PFSK-1 (cell line): ENCODE measurements at regions not wholly inside any gene's neighbourhood (a gene's known extent, or its start where the extent isn't known, plus 50 kb on each side); places are given as distances from the start of the nearest gene placed in this dataset.

Experiments
- POLR2AphosphoS5 ChIP-seq: IDR thresholded peaks from 2 replicates; pipeline ENCODE4 v1.6.1; 2012; ENCODE audit warnings: low read depth, mild to moderate bottlenecking, control low read depth, low read length, moderate library complexity
- TF ChIP-seq, protein P1 (sequence below), 2 experiments: IDR thresholded peaks; 2 replicates each; pipeline versions ENCODE4 v1.6.1 to v1.8.0; 2011 to 2012; ENCODE audit warnings: low read depth in 2 of 2, low read length in 2 of 2, control low read depth in 1 of 2, inconsistent platforms in 1 of 2, mild to moderate bottlenecking in 1 of 2, moderate library complexity in 1 of 2; ENCODE audit not compliant: insufficient read depth in 1 of 2

DNA sequence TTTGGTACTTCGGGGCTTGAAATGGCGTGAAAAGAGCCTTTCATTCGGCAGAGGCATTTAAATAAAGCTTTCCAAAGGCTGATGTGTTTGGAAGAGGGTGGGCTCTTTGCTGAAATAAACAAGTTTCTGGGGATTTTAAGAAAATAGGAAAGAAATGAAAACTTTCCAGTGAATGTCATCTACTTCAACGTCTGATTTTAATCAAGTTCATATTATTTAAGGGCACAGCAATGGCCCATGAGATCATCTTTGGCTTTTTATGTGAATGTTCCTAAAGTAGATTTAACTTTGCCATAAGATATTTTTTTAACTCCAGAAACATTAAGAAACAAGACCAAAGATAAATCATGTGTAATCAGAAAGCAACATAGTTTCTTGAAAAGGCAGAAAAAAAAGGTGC, 69.8 kb upstream of the TTC29 start:
- no peak for TF ChIP-seq POLR2AphosphoS5
- TF ChIP-seq, protein P1, sequence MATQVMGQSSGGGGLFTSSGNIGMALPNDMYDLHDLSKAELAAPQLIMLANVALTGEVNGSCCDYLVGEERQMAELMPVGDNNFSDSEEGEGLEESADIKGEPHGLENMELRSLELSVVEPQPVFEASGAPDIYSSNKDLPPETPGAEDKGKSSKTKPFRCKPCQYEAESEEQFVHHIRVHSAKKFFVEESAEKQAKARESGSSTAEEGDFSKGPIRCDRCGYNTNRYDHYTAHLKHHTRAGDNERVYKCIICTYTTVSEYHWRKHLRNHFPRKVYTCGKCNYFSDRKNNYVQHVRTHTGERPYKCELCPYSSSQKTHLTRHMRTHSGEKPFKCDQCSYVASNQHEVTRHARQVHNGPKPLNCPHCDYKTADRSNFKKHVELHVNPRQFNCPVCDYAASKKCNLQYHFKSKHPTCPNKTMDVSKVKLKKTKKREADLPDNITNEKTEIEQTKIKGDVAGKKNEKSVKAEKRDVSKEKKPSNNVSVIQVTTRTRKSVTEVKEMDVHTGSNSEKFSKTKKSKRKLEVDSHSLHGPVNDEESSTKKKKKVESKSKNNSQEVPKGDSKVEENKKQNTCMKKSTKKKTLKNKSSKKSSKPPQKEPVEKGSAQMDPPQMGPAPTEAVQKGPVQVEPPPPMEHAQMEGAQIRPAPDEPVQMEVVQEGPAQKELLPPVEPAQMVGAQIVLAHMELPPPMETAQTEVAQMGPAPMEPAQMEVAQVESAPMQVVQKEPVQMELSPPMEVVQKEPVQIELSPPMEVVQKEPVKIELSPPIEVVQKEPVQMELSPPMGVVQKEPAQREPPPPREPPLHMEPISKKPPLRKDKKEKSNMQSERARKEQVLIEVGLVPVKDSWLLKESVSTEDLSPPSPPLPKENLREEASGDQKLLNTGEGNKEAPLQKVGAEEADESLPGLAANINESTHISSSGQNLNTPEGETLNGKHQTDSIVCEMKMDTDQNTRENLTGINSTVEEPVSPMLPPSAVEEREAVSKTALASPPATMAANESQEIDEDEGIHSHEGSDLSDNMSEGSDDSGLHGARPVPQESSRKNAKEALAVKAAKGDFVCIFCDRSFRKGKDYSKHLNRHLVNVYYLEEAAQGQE (IDR thresholded peaks at IDR 0.05; ENCODE audit: insufficient read depth in 1 of 2, low read depth in 2 of 2, low read length in 2 of 2) = no peak
